ENCODE measurements at regions not wholly inside any gene's neighbourhood (a gene's known extent, or its start where the extent isn't known, plus 50 kb on each side); places are given as distances from the start of the nearest gene placed in this dataset.
A peak's percentile ranks its signal among the peaks of the same experiment; 100 is the strongest.
"Not testable (repeated sequence)": the region's sequence is repeated elsewhere in the genome, so short reads cannot be mapped to it uniquely, and the experiment has no call there.

- no peak for DNase-seq
These were observed 513.1 kb upstream of the RAB6C start for GRCh38 chr2:129466389-129466788.

GRCh38 chr2:129467012-129467779 is 512.3 kb upstream of the RAB6C start:
- no peak for DNase-seq

GRCh38 chr2:129467941-129468340 is 511.5 kb upstream of the RAB6C start:
- no peak for DNase-seq

- no peak for DNase-seq
These were observed 510.6 kb upstream of the RAB6C start for GRCh38 chr2:129468879-129469278.

- DNase-seq = no peak
These were observed 510.1 kb upstream of the RAB6C start for GRCh38 chr2:129469389-129469788.

- no peak for DNase-seq
These were observed 509.6 kb upstream of the RAB6C start for GRCh38 chr2:129469871-129470270.

- no peak for DNase-seq
These were observed 500.5 kb upstream of the RAB6C start for GRCh38 chr2:129478902-129479517.

- no peak for DNase-seq
These were observed 499.6 kb upstream of the RAB6C start for GRCh38 chr2:129479892-129480291.

- DNase-seq = no peak
These were observed 498.7 kb upstream of the RAB6C start for GRCh38 chr2:129480790-129481189.

GRCh38 chr2:129481306-129482219 is 497.9 kb upstream of the RAB6C start:
- no peak for DNase-seq

GRCh38 chr2:129482626-129483025 is 496.8 kb upstream of the RAB6C start:
- no peak for DNase-seq

- DNase-seq = peak; percentile 6
These were observed 496.1 kb upstream of the RAB6C start for GRCh38 chr2:129483366-129483765.

GRCh38 chr2:129484999-129485897 is 494.2 kb upstream of the RAB6C start:
- DNase-seq = no peak

GRCh38 chr2:129488376-129488775 is 491.1 kb upstream of the RAB6C start:
- no peak for DNase-seq

GRCh38 chr2:129490641-129491040 is 488.8 kb upstream of the RAB6C start:
- no peak for DNase-seq

GRCh38 chr2:129491308-129491707 is 488.2 kb upstream of the RAB6C start:
- DNase-seq = no peak

GRCh38 chr2:129492548-129492947 is 486.9 kb upstream of the RAB6C start:
- DNase-seq = no peak

- DNase-seq = no peak
These were observed 479.7 kb upstream of the RAB6C start for GRCh38 chr2:129499747-129500146.

- no peak for DNase-seq
These were observed 476.7 kb upstream of the RAB6C start for GRCh38 chr2:129502781-129503180.

GRCh38 chr2:129504646-129505045 is 474.8 kb upstream of the RAB6C start:
- no peak for DNase-seq

GRCh38 chr2:129518937-129519336 is 460.5 kb upstream of the RAB6C start:
- no peak for DNase-seq

GRCh38 chr2:129532158-129532557 is 447.3 kb upstream of the RAB6C start:
- not testable (repeated sequence) for DNase-seq

GRCh38 chr2:129548880-129549279 is 430.6 kb upstream of the RAB6C start:
- no peak for DNase-seq
